CD4-positive, alpha-beta T cell treated with Interleukin-17A for 4 hours (primary cell): ENCODE measurements at regions not wholly inside any gene's neighbourhood (a gene's known extent, or its start where the extent isn't known, plus 50 kb on each side); places are given as distances from the start of the nearest gene placed in this dataset.

Source experiments
- DNase-seq: peaks from one replicate; pipeline ENCODE4 v3.0.0-alpha.2; 2020; ENCODE audit warnings: mixed read lengths

- no peak for DNase-seq
Observed at GRCh38 chr10:29237786-29238185, 51.1 kb upstream of the LYZL1 start.

- no peak for DNase-seq
Observed at GRCh38 chr10:29238523-29239135, 50.2 kb upstream of the LYZL1 start.
